Endothelial cell of umbilical vein (primary cell): ENCODE measurements at regions not wholly inside any gene's neighbourhood (a gene's known extent, or its start where the extent isn't known, plus 50 kb on each side); places are given as distances from the start of the nearest gene placed in this dataset.

Experiments used
- EZH2 ChIP-seq: IDR thresholded peaks from 2 replicates; pipeline ENCODE4 v1.6.1; 2012; ENCODE audit warnings: borderline replicate concordance, low read depth, mild to moderate bottlenecking, moderate library complexity, low read length, inconsistent platforms; ENCODE audit not compliant: severe bottlenecking
- POLR2A ChIP-seq: IDR thresholded peaks from 2 replicates; pipeline ENCODE4 v1.6.1; 2012; ENCODE audit warnings: low read depth, mild to moderate bottlenecking, control low read depth, low read length
- POLR2AphosphoS5 ChIP-seq: IDR thresholded peaks from 2 replicates; pipeline ENCODE4 v1.6.1; 2012; ENCODE audit warnings: low read depth, mild to moderate bottlenecking, control low read depth, low read length, moderate library complexity; ENCODE audit not compliant: insufficient read depth
- TF ChIP-seq, protein P1 (sequence below), 2 donors: IDR thresholded peaks; 1 replicate in 1 of 2; 2 replicates in 1 of 2; pipeline ENCODE4 v1.5.1; 2011; ENCODE audit warnings: low read length in 2 of 2, mild to moderate bottlenecking in 2 of 2, moderate library complexity in 2 of 2, control low read depth in 1 of 2, inconsistent platforms in 1 of 2, low read depth in 1 of 2; ENCODE audit not compliant: insufficient read depth in 1 of 2; ENCODE audit errors: extremely low read depth in 1 of 2

DNA sequence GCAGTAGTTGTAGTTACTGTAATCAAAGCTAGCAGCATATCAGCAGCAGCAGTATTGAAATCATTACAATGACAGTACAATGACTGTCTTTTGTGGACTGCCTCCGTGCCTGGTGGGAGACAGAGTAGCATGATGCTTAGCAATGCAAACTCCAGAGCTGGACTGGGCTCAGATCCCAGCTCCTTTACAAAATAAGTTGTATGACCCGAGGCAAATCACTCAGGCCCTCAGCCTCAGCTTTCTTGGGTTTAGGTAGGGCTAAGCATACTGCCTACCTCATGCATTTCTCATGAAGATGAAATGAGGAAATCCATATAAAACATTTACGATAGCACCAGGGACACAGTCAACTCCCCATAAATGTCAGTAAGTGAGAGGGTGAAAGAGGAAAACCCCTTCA is 170.7 kb downstream of the TTC32 start:
- TF ChIP-seq, protein P1, sequence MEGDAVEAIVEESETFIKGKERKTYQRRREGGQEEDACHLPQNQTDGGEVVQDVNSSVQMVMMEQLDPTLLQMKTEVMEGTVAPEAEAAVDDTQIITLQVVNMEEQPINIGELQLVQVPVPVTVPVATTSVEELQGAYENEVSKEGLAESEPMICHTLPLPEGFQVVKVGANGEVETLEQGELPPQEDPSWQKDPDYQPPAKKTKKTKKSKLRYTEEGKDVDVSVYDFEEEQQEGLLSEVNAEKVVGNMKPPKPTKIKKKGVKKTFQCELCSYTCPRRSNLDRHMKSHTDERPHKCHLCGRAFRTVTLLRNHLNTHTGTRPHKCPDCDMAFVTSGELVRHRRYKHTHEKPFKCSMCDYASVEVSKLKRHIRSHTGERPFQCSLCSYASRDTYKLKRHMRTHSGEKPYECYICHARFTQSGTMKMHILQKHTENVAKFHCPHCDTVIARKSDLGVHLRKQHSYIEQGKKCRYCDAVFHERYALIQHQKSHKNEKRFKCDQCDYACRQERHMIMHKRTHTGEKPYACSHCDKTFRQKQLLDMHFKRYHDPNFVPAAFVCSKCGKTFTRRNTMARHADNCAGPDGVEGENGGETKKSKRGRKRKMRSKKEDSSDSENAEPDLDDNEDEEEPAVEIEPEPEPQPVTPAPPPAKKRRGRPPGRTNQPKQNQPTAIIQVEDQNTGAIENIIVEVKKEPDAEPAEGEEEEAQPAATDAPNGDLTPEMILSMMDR (IDR thresholded peaks at IDR 0.05; ENCODE audit: extremely low read depth in 1 of 2, insufficient read depth in 1 of 2, low read depth in 1 of 2, low read length in 2 of 2) = no peak
- no peak for TF ChIP-seq POLR2A
- no peak for TF ChIP-seq EZH2
- TF ChIP-seq POLR2AphosphoS5 = no peak
